HCT116 (cell line): ENCODE measurements at regions not wholly inside any gene's neighbourhood (a gene's known extent, or its start where the extent isn't known, plus 50 kb on each side); places are given as distances from the start of the nearest gene placed in this dataset.

Source experiments
- ATAC-seq: fragments of 200-7000 bp; cut with Tn5 transposase; 2 replicates; pipeline ENCODE4 v1.9.1; 2020; ENCODE audit warnings: mild to moderate bottlenecking, moderate library complexity
- BruUV-seq: library from RNA; stranded (reverse); fragments of 400-500 nt; replicated peaks from 2 replicates; lab custom pipeline; 2021; lab: Mats Ljungman, UMichigan
- CTCF ChIA-PET: fragments of 300-600 bp; sonication (Branson Sonifier 250); formaldehyde crosslinking; loops from one replicate; lab custom pipeline; 2021; ENCODE audit warnings: antibody characterized with exemption; lab: Charles Lee
- POLR2A ChIA-PET: fragments of 300-600, 350-600 bp; sonication (Branson Sonifier 250); formaldehyde crosslinking; loops from one replicate; lab custom pipeline; 2021; ENCODE audit warnings: antibody characterized with exemption; lab: Charles Lee
- RAD21 ChIA-PET, 2 experiments: fragments of 300-600 bp; sonication (Branson Sonifier 250); formaldehyde crosslinking; loops; one replicate each; lab custom pipeline; 2023; ENCODE audit warnings: low total read pairs in 2 of 2; ENCODE audit not compliant: uncharacterized antibody in 2 of 2, unreplicated experiment in 2 of 2, low non-redundant PET in 1 of 2; lab: Charles Lee
- DNase-seq: peaks from one replicate; pipeline ENCODE4 v3.0.0-alpha.2; 2010; ENCODE audit warnings: low read depth, low spot score
- H2AFZ ChIP-seq: fragments of 200-600 bp; shearing (Covaris generic), sonication (generic); 2 replicates; pipeline ENCODE4 v1.6.1; 2017; ENCODE audit warnings: low read depth, mixed run types, mixed read lengths, antibody characterized with exemption, low read length; ENCODE audit not compliant: poor library complexity, severe bottlenecking
- H3K27ac ChIP-seq: 2 replicates; pipeline ENCODE4 v1.5.1; 2012; ENCODE audit warnings: low read depth, low read length
- H3K27me3 ChIP-seq: fragments of 200-600 bp; sonication (generic); 2 replicates; pipeline ENCODE4 v1.6.1; 2016; ENCODE audit warnings: mixed run types, low read length, mixed read lengths; ENCODE audit not compliant: insufficient read depth
- H3K36me3 ChIP-seq, 2 experiments: fragments of 200-500 bp in 1 of 2; fragments of 200-600 bp in 1 of 2; sonication (Bioruptor generic) in 1 of 2; sonication (generic) in 1 of 2; 2 replicates each; pipeline versions ENCODE4 v1.5.1 to v1.6.1; 2014 to 2016; ENCODE audit warnings: low read length in 2 of 2, inconsistent platforms in 1 of 2, mixed read lengths in 1 of 2, mixed run types in 1 of 2; ENCODE audit not compliant: insufficient read depth in 2 of 2, control insufficient read depth in 1 of 2
- H3K4me1 ChIP-seq, 2 experiments: fragments of 200-600 bp in 1 of 2; sonication (generic) in 1 of 2; 2 replicates each; pipeline versions ENCODE4 v1.5.1 to v1.6.1; 2012 to 2017; ENCODE audit warnings: low read length in 2 of 2, inconsistent platforms in 1 of 2, mild to moderate bottlenecking in 1 of 2, mixed read lengths in 1 of 2, mixed run types in 1 of 2, moderate library complexity in 1 of 2; ENCODE audit not compliant: insufficient read depth in 2 of 2, control insufficient read depth in 1 of 2
- H3K4me2 ChIP-seq: fragments of 200-600 bp; sonication (generic); 2 replicates; pipeline ENCODE4 v1.6.1; 2017; ENCODE audit warnings: mixed run types, low read length, mixed read lengths
- H3K4me3 ChIP-seq, 2 experiments: fragments of 200-600 bp in 1 of 2; sonication (generic) in 1 of 2; replicated peaks in 1 of 2; 2 replicates each; pipeline ENCODE4 v1.5.1; 2011 to 2016; ENCODE audit warnings: low read length in 2 of 2, control low read depth in 1 of 2, low read depth in 1 of 2, mild to moderate bottlenecking in 1 of 2, mixed read lengths in 1 of 2, mixed run types in 1 of 2
- H3K79me2 ChIP-seq: fragments of 200-600 bp; sonication (generic); 2 replicates; pipeline ENCODE4 v1.6.1; 2017; ENCODE audit warnings: mild to moderate bottlenecking, mixed run types, low read length, moderate library complexity, mixed read lengths; ENCODE audit not compliant: insufficient read depth
- H3K9ac ChIP-seq: fragments of 200-600 bp; sonication (generic); 2 replicates; pipeline ENCODE4 v1.6.1; 2016; ENCODE audit warnings: low read length, mixed read lengths
- H3K9me2 ChIP-seq: fragments of 200-600 bp; sonication (generic), shearing (Covaris generic); 2 replicates; pipeline ENCODE4 v1.6.1; 2017; ENCODE audit warnings: mixed run types, mild to moderate bottlenecking, moderate library complexity; ENCODE audit not compliant: insufficient read depth
- H3K9me3 ChIP-seq, 2 experiments: fragments of 200-500 bp in 1 of 2; fragments of 200-600 bp in 1 of 2; sonication (Bioruptor generic) in 1 of 2; sonication (generic) in 1 of 2; 2 replicates each; pipeline ENCODE4 v1.6.1; 2014 to 2017; ENCODE audit warnings: low read length in 2 of 2, mixed read lengths in 2 of 2, inconsistent platforms in 1 of 2, low read depth in 1 of 2, mild to moderate bottlenecking in 1 of 2, mixed run types in 1 of 2, moderate library complexity in 1 of 2; ENCODE audit not compliant: control insufficient read depth in 1 of 2, insufficient read depth in 1 of 2
- H4K20me1 ChIP-seq: fragments of 200-600 bp; sonication (generic), shearing (Covaris generic); 2 replicates; pipeline ENCODE4 v1.6.1; 2017; ENCODE audit warnings: mixed run types, mild to moderate bottlenecking, moderate library complexity; ENCODE audit not compliant: insufficient read depth
- CBX3 ChIP-seq: IDR thresholded peaks from 2 replicates; pipeline ENCODE4 v1.6.1; 2012; ENCODE audit warnings: low read depth
- CEBPB ChIP-seq: IDR thresholded peaks from 2 replicates; pipeline ENCODE4 v1.6.1; 2012; ENCODE audit warnings: low read depth
- EGR1 ChIP-seq: IDR thresholded peaks from 2 replicates; pipeline ENCODE4 v1.6.1; 2012; ENCODE audit warnings: low read depth
- EZH2phosphoT487 ChIP-seq: fragments of 200-600 bp; IDR thresholded peaks from 2 replicates; pipeline ENCODE4 v1.6.1; 2018; ENCODE audit warnings: antibody characterized with exemption, borderline replicate concordance
- FOSL1 ChIP-seq: IDR thresholded peaks from 2 replicates; pipeline ENCODE4 v1.6.1; 2012; ENCODE audit warnings: low read depth
- JUND ChIP-seq: IDR thresholded peaks from 2 replicates; pipeline ENCODE4 v1.6.1; 2012
- POLR2A ChIP-seq: IDR thresholded peaks from 2 replicates; pipeline ENCODE4 v1.7.0; 2011; ENCODE audit warnings: borderline replicate concordance; ENCODE audit not compliant: insufficient read depth, insufficient read length; ENCODE audit errors: extremely low read depth
- POLR2AphosphoS5 ChIP-seq: IDR thresholded peaks from 2 replicates; pipeline ENCODE4 v1.6.1; 2011; ENCODE audit warnings: mild to moderate bottlenecking, low read depth, low read length, moderate library complexity
- RAD21 ChIP-seq: IDR thresholded peaks from 2 replicates; pipeline ENCODE4 v1.6.1; 2012; ENCODE audit warnings: low read depth, mild to moderate bottlenecking
- SIN3A ChIP-seq: IDR thresholded peaks from 2 replicates; pipeline ENCODE4 v1.6.1; 2012; ENCODE audit warnings: low read depth
- SP1 ChIP-seq: IDR thresholded peaks from 2 replicates; pipeline ENCODE4 v1.6.1; 2012; ENCODE audit warnings: low read depth
- SRF ChIP-seq: IDR thresholded peaks from 2 replicates; pipeline ENCODE4 v1.6.1; 2012; ENCODE audit warnings: low read depth
- TCF7L2 ChIP-seq: IDR thresholded peaks from 2 replicates; pipeline ENCODE4 v1.7.0; 2011; ENCODE audit warnings: borderline replicate concordance, inconsistent platforms; ENCODE audit not compliant: insufficient read depth, insufficient read length; ENCODE audit errors: extremely low read depth
- YY1 ChIP-seq: IDR thresholded peaks from 2 replicates; pipeline ENCODE4 v1.6.1; 2011; ENCODE audit warnings: low read length, low read depth, moderate library complexity, mild to moderate bottlenecking; ENCODE audit not compliant: insufficient replicate concordance; ENCODE audit errors: extremely low read depth
- intact Hi-C: fragments of 100-400 bp; cut with micrococcal nuclease; formaldehyde crosslinking; loops from 2 replicates; pipeline ENCODE4 v1.10.0; 2022
- TF ChIP-seq, protein P1 (sequence below): IDR thresholded peaks from 2 replicates; pipeline ENCODE4 v1.6.1; 2012; ENCODE audit warnings: low read depth
- TF ChIP-seq, protein P2 (sequence below): IDR thresholded peaks from 2 replicates; pipeline ENCODE4 v1.6.1; 2012

DNA sequence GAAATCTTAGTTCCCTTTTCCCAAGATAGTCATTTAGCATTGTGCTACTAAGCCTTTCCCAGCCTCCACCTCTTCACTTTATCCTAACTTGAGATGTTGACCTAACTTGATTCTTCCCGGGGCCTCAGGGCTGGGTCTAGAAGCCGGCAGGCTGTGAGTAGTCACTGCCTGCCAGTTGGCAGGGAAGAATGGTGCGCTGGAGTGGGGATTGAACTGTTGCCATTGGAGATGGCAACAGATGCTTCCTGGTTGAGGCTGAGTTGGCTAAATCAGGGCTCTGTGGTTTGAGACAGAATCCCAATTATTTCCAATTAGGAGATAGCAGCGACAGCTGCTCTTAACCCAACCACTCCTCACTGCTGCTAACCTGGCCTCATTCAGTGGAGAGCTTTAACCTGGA is 343.1 kb downstream of the BRINP1 start:
- Histone ChIP-seq H4K20me1 (no peaks in the 10 kb centered on the region), H3K4me1 (no peaks in the 10 kb centered on the region), H3K27ac (no peak overlapping the region), H3K9me3 (peaks cover 0 to 25% of the 10 kb centered on the region in 2 experiments; a peak in 2 of 4 replicates), H3K4me3 (no peak overlapping the region), H3K9me2 (no peaks in the 10 kb centered on the region), H3K9ac (no peak overlapping the region), H3K27me3 (no peaks in the 10 kb centered on the region), H2AFZ (no peak overlapping the region), H3K79me2 (no peaks in the 10 kb centered on the region), H3K4me2 (no peak overlapping the region), H3K36me3 (no peaks in the 10 kb centered on the region)
- DNase-seq (no peak), ATAC-seq (no peak)
- ChIA-PET POLR2A (no interaction called here), RAD21 (no interaction called here), CTCF (no interaction called here)
- BruUV-seq = no TSS peak
- intact Hi-C loops = no loop called here
- TF ChIP-seq CEBPB (no peak), JUND (no peak), POLR2AphosphoS5 (no peak), EZH2phosphoT487 (no peak), TCF7L2 (no peak), RAD21 (no peak), FOSL1 (no peak), SRF (no peak), YY1 (no peak), CBX3 (no peak), EGR1 (no peak), SIN3A (no peak), SP1 (no peak), POLR2A (no peak)
- TF ChIP-seq, protein P1, sequence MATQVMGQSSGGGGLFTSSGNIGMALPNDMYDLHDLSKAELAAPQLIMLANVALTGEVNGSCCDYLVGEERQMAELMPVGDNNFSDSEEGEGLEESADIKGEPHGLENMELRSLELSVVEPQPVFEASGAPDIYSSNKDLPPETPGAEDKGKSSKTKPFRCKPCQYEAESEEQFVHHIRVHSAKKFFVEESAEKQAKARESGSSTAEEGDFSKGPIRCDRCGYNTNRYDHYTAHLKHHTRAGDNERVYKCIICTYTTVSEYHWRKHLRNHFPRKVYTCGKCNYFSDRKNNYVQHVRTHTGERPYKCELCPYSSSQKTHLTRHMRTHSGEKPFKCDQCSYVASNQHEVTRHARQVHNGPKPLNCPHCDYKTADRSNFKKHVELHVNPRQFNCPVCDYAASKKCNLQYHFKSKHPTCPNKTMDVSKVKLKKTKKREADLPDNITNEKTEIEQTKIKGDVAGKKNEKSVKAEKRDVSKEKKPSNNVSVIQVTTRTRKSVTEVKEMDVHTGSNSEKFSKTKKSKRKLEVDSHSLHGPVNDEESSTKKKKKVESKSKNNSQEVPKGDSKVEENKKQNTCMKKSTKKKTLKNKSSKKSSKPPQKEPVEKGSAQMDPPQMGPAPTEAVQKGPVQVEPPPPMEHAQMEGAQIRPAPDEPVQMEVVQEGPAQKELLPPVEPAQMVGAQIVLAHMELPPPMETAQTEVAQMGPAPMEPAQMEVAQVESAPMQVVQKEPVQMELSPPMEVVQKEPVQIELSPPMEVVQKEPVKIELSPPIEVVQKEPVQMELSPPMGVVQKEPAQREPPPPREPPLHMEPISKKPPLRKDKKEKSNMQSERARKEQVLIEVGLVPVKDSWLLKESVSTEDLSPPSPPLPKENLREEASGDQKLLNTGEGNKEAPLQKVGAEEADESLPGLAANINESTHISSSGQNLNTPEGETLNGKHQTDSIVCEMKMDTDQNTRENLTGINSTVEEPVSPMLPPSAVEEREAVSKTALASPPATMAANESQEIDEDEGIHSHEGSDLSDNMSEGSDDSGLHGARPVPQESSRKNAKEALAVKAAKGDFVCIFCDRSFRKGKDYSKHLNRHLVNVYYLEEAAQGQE = no peak
- TF ChIP-seq, protein P2, sequence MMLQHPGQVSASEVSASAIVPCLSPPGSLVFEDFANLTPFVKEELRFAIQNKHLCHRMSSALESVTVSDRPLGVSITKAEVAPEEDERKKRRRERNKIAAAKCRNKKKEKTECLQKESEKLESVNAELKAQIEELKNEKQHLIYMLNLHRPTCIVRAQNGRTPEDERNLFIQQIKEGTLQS = no peak
